IMR-90 (cell line): ENCODE measurements at regions not wholly inside any gene's neighbourhood (a gene's known extent, or its start where the extent isn't known, plus 50 kb on each side); places are given as distances from the start of the nearest gene placed in this dataset.

Experiments used
- ATAC-seq: fragments of 200-7000 bp; cut with Tn5 transposase; 2 replicates; pipeline ENCODE4 v1.9.1; 2020; ENCODE audit warnings: low read depth, mild to moderate bottlenecking, moderate library complexity
- BruUV-seq: library from RNA; stranded (reverse); fragments of 400-500 nt; replicated peaks from 2 replicates; lab custom pipeline; 2021; lab: Mats Ljungman, UMichigan
- CTCF ChIA-PET: fragments of 300-600 bp; formaldehyde crosslinking; extraction: SDS; loops from one replicate; lab custom pipeline; 2021; ENCODE audit warnings: antibody characterized with exemption; lab: Yijun Ruan, JAX
- POLR2A ChIA-PET: fragments of 300-600 bp; sonication (Branson Sonifier 250); formaldehyde crosslinking; loops from one replicate; lab custom pipeline; 2022; ENCODE audit warnings: antibody characterized with exemption; ENCODE audit not compliant: unreplicated experiment; lab: Charles Lee
- DNase-seq: peaks from one replicate; pipeline ENCODE4 v3.0.0; 2013
- H2AFZ ChIP-seq: replicated peaks from 2 replicates; pipeline ENCODE3; 2013; ENCODE audit warnings: low read length, mild to moderate bottlenecking; ENCODE audit not compliant: poor library complexity
- H2AK5ac ChIP-seq: 2 replicates; pipeline ENCODE4 v1.6.1; 2013; ENCODE audit warnings: low read depth, low read length, inconsistent platforms
- H2AK9ac ChIP-seq: replicated peaks from 2 replicates; pipeline ENCODE3; 2013; ENCODE audit warnings: mild to moderate bottlenecking, low read depth, low read length, moderate library complexity; ENCODE audit not compliant: poor library complexity
- H2BK120ac ChIP-seq: 2 replicates; pipeline ENCODE4 v1.6.1; 2013; ENCODE audit warnings: low read depth, low read length, inconsistent platforms
- H2BK15ac ChIP-seq: 3 replicates; pipeline ENCODE4 v1.6.1; 2013; ENCODE audit warnings: low read depth, low read length, inconsistent platforms
- H2BK20ac ChIP-seq: 2 replicates; pipeline ENCODE4 v1.6.1; 2013; ENCODE audit warnings: low read depth, mild to moderate bottlenecking, inconsistent platforms, low read length, moderate library complexity
- H2BK5ac ChIP-seq: 2 replicates; pipeline ENCODE4 v1.6.1; 2013; ENCODE audit warnings: mild to moderate bottlenecking, low read depth, low read length, inconsistent platforms; ENCODE audit not compliant: poor library complexity, severe bottlenecking
- H3K14ac ChIP-seq: replicated peaks from 2 replicates; pipeline ENCODE4 v1.6.1; 2013; ENCODE audit warnings: low read depth, low read length, inconsistent platforms
- H3K18ac ChIP-seq: 2 replicates; pipeline ENCODE4 v1.6.1; 2013; ENCODE audit warnings: low read depth, low read length, control low read depth
- H3K23ac ChIP-seq: 2 replicates; pipeline ENCODE4 v1.6.1; 2013; ENCODE audit warnings: low read depth, low read length, inconsistent platforms
- H3K27ac ChIP-seq: 2 replicates; pipeline ENCODE4 v1.5.1; 2013; ENCODE audit warnings: mild to moderate bottlenecking, control low read depth, low read length; ENCODE audit not compliant: insufficient read depth
- H3K27me3 ChIP-seq: 2 replicates; pipeline ENCODE4 v1.6.1; 2013; ENCODE audit warnings: low read length; ENCODE audit not compliant: control insufficient read depth, insufficient read depth
- H3K36me3 ChIP-seq: 2 replicates; pipeline ENCODE4 v1.6.1; 2013; ENCODE audit warnings: low read length, mixed read lengths; ENCODE audit not compliant: control insufficient read depth, insufficient read depth
- H3K4ac ChIP-seq: 2 replicates; pipeline ENCODE4 v1.6.1; 2013; ENCODE audit warnings: low read depth, low read length, inconsistent platforms
- H3K4me1 ChIP-seq: 2 replicates; pipeline ENCODE4 v1.6.1; 2013; ENCODE audit warnings: low read length, mixed read lengths; ENCODE audit not compliant: control insufficient read depth, insufficient read depth
- H3K4me2 ChIP-seq: 2 replicates; pipeline ENCODE4 v1.6.1; 2013; ENCODE audit warnings: low read depth, mild to moderate bottlenecking, control low read depth, low read length, moderate library complexity
- H3K4me3 ChIP-seq: 2 replicates; pipeline ENCODE4 v1.5.1; 2013; ENCODE audit warnings: low read depth, mild to moderate bottlenecking, control low read depth, low read length, moderate library complexity; ENCODE audit not compliant: insufficient read depth
- H3K56ac ChIP-seq: 2 replicates; pipeline ENCODE4 v1.6.1; 2013; ENCODE audit warnings: low read length, inconsistent platforms; ENCODE audit not compliant: insufficient read depth; ENCODE audit errors: extremely low read depth
- H3K79me1 ChIP-seq, 2 experiments: 2 replicates each; pipeline ENCODE4 v1.6.1; 2013; ENCODE audit warnings: low read length in 2 of 2, inconsistent platforms in 1 of 2, low read depth in 1 of 2
- H3K9ac ChIP-seq: 2 replicates; pipeline ENCODE4 v1.6.1; 2013; ENCODE audit warnings: low read depth, low read length, control low read depth
- H3K9me1 ChIP-seq: 2 replicates; pipeline ENCODE4 v1.6.1; 2013; ENCODE audit warnings: low read length, inconsistent platforms; ENCODE audit not compliant: insufficient read depth
- H3K9me3 ChIP-seq: 2 replicates; pipeline ENCODE4 v1.6.1; 2013; ENCODE audit warnings: low read length; ENCODE audit not compliant: control insufficient read depth, insufficient read depth
- H4K20me1 ChIP-seq: 2 replicates; pipeline ENCODE4 v1.6.1; 2013; ENCODE audit warnings: low read length, inconsistent platforms; ENCODE audit not compliant: insufficient read depth
- H4K5ac ChIP-seq: 2 replicates; pipeline ENCODE4 v1.6.1; 2013; ENCODE audit warnings: mild to moderate bottlenecking, low read depth, low read length, control low read depth
- H4K8ac ChIP-seq, 2 experiments: 2 replicates each; pipeline ENCODE4 v1.6.1; 2013; ENCODE audit warnings: low read depth in 2 of 2, low read length in 2 of 2, control low read depth in 1 of 2, inconsistent platforms in 1 of 2
- H4K91ac ChIP-seq: 2 replicates; pipeline ENCODE4 v1.6.1; 2013; ENCODE audit warnings: low read depth, low read length, inconsistent platforms; ENCODE audit not compliant: insufficient read depth
- RFX5 ChIP-seq: IDR thresholded peaks from 2 replicates; pipeline ENCODE4 v1.8.0; 2012; ENCODE audit warnings: low read depth, mild to moderate bottlenecking, low read length, moderate library complexity
- WGBS, 2 experiments: methylation state at CpG; one replicate each; pipeline versions ENCODE4 v1.1.5 to v1.1.7; 2013; ENCODE audit warnings: missing lambda C conversion rate in 2 of 2; ENCODE audit not compliant: insufficient read length in 1 of 2; ENCODE audit errors: extremely low coverage in 2 of 2; 5-methylcytosine and 5-hydroxymethylcytosine counted together
- dilution Hi-C: fragments of 300-500 bp; cut with HindIII; formaldehyde crosslinking; loops from one replicate; pipeline ENCODE4 v1.14.3; 2018; ENCODE audit warnings: low sequenced_read_pairs; ENCODE audit not compliant: unreplicated experiment
- in situ Hi-C: fragments of 300-500 bp; cut with MboI; formaldehyde crosslinking; loops from 3 replicates; pipeline ENCODE4 v1.14.3; 2019; ENCODE audit warnings: low sequenced_read_pairs, inconsistent platforms, mixed read lengths
- intact Hi-C: fragments of 100-400 bp; cut with micrococcal nuclease; formaldehyde crosslinking; loops from 2 replicates; pipeline ENCODE4 v1.10.0; 2022
- TF ChIP-seq, protein P1 (sequence below): conservative IDR thresholded peaks from 2 replicates; pipeline ENCODE4 v1.5.1; 2012; ENCODE audit warnings: mild to moderate bottlenecking, low read depth, low read length, improper control_type of control experiment

DNA sequence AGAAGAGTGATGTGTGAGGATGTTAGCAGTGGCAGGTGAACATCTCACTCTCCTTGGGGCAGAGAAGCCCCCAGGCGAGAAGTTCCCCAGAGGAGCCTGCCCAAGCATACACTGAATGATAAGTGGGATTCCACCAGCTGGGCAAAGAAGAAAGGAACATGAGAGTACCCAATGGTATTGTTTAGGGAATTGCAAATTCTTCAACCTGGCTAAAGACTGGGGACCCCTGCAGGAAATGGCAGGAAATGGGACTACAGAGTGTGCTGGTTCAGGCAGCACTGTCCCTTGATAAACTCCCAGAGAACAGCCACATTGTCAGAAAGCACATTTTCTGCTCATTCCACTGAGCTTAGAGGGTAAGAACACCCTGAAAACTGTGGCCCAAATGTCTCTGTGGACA, 121.3 kb downstream of the RPS29 start:
- CTCF ChIA-PET: interaction anchor here (2.1 kb wide), 1 partner anchor 33 kb away, joined by 7 read pairs; no protein-coding TSS in a partner anchor

More for the DNA sequence above, 121.3 kb downstream of the RPS29 start:
- Histone ChIP-seq H2BK120ac (no peak overlapping the region), H2AK9ac (no peak overlapping the region), H2AK5ac (no peak overlapping the region), H4K8ac (no peak overlapping the region), H3K36me3 (no peaks in the 10 kb centered on the region), H3K14ac (no peak overlapping the region), H3K4me3 (no peak overlapping the region), H3K56ac (no peak overlapping the region), H3K9me1 (no peaks in the 10 kb centered on the region), H4K5ac (no peak overlapping the region), H2BK15ac (no peak overlapping the region), H3K27ac (no peak overlapping the region), H2BK20ac (no peak overlapping the region), H3K18ac (no peak overlapping the region), H2AFZ (no peak overlapping the region), H3K9me3 (no peaks in the 10 kb centered on the region), H3K23ac (no peak overlapping the region), H3K4me2 (no peak overlapping the region), H4K20me1 (no peaks in the 10 kb centered on the region), H3K4ac (no peak overlapping the region), H3K27me3 (no peaks in the 10 kb centered on the region; the same call in 1 of the 2 replicates), H3K79me1 (no peaks in the 10 kb centered on the region), H4K91ac (no peak overlapping the region), H3K4me1 (no peaks in the 10 kb centered on the region), H2BK5ac (no peak overlapping the region), H3K9ac (no peak overlapping the region)
- TF ChIP-seq, protein P1, sequence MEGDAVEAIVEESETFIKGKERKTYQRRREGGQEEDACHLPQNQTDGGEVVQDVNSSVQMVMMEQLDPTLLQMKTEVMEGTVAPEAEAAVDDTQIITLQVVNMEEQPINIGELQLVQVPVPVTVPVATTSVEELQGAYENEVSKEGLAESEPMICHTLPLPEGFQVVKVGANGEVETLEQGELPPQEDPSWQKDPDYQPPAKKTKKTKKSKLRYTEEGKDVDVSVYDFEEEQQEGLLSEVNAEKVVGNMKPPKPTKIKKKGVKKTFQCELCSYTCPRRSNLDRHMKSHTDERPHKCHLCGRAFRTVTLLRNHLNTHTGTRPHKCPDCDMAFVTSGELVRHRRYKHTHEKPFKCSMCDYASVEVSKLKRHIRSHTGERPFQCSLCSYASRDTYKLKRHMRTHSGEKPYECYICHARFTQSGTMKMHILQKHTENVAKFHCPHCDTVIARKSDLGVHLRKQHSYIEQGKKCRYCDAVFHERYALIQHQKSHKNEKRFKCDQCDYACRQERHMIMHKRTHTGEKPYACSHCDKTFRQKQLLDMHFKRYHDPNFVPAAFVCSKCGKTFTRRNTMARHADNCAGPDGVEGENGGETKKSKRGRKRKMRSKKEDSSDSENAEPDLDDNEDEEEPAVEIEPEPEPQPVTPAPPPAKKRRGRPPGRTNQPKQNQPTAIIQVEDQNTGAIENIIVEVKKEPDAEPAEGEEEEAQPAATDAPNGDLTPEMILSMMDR: 0 out of 2 replicates have a peak, but pooled peaks have one; percentile 12
- TF ChIP-seq RFX5: no peak
- POLR2A ChIA-PET: no interaction called here
- dilution Hi-C loops (no loop called here), intact Hi-C loops (loop anchor here (5.0 to 10.0 kb wide), 3 partner anchors 32 to 302 kb away; partner anchors contain the start of gene KLHDC2), in situ Hi-C loops (loop anchor here (25.0 kb wide), 1 partner anchor 297 kb away; the partner anchor contains the start of gene KLHDC2)
- ATAC-seq: no peak
- BruUV-seq: no TSS peak
- no peak for DNase-seq
- no CpG with 5 or more reads among the region's 1 CpG for WGBS, 2 experiments
